ENCODE measurements at regions not wholly inside any gene's neighbourhood (a gene's known extent, or its start where the extent isn't known, plus 50 kb on each side); places are given as distances from the start of the nearest gene placed in this dataset.

DNA sequence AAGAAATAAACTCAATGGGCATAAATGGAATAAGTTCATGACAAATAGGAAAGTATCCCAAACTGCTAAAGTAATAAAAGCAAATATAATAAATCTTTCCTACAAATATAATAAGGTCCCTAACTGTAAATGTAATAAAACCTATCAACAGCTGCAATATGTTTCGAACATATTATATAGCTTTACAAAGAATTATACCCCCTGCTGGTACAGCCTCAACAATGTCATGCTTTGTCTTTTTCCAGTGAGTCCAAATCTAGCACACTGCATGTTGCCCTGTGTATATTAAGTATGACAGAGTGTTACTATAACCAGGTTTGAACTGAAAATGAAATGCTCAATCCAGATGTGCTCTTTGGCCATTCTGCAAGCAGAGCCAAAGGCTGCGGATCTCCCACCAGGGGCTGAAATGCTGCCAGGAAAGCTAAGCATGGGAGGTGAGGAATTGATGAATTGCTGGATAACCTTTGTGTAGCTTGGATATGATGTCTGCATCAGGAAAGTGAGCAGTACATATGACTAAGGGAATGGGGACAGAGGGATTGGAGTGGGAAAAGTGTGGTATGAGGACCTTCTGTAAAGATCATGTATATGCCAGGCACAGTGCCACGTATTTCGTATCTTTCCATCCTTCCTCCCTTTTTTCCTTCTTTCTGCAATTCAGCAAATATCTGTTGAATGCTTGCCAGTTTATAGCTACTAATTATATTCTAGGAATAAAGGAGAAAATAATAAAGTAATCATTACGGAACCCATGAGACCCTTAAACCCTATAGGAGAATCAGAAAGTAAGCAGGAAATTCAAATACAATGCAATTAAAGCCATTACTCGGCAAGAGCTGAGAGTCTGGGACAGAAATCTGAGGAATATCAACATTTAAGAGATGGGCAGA is 954.6 kb upstream of the LCORL start:
- TF ChIP-seq, protein P1, sequence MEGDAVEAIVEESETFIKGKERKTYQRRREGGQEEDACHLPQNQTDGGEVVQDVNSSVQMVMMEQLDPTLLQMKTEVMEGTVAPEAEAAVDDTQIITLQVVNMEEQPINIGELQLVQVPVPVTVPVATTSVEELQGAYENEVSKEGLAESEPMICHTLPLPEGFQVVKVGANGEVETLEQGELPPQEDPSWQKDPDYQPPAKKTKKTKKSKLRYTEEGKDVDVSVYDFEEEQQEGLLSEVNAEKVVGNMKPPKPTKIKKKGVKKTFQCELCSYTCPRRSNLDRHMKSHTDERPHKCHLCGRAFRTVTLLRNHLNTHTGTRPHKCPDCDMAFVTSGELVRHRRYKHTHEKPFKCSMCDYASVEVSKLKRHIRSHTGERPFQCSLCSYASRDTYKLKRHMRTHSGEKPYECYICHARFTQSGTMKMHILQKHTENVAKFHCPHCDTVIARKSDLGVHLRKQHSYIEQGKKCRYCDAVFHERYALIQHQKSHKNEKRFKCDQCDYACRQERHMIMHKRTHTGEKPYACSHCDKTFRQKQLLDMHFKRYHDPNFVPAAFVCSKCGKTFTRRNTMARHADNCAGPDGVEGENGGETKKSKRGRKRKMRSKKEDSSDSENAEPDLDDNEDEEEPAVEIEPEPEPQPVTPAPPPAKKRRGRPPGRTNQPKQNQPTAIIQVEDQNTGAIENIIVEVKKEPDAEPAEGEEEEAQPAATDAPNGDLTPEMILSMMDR (IDR thresholded peaks at IDR 0.05 in 4 of 5, conservative IDR thresholded peaks at IDR 0.05 in 1 of 5) = no peak
- TF ChIP-seq POLR2A (IDR thresholded peaks at IDR 0.05) = no peak

Measured in gastrocnemius medialis (tissue), 4 donors.